ENCODE measurements at regions not wholly inside any gene's neighbourhood (a gene's known extent, or its start where the extent isn't known, plus 50 kb on each side); places are given as distances from the start of the nearest gene placed in this dataset.

- DNase-seq = no peak
Observed at GRCh38 chr2:216320852-216321251, 51.4 kb downstream of the MARCHF4 start.

DNA sequence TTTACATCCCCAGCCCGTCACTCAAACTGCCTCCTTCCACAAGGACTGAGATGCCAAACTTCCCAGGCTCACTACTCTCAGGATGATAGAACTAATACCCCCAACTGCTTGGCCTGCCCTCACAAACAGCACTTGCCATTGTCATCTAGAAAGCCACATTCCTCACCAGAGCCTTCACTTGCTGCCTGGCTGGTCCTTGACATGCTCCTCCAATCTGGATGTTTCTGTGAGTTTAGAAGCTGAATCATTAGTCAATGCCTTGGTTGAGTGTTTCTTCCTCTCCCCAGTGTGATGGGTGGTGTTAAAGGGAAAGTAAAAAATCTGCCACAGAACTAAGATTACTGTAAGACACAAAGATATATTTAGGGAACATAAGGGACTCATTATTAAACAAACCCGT lies 52.5 kb downstream of the MARCHF4 start:
- DNase-seq = no peak

DNA sequence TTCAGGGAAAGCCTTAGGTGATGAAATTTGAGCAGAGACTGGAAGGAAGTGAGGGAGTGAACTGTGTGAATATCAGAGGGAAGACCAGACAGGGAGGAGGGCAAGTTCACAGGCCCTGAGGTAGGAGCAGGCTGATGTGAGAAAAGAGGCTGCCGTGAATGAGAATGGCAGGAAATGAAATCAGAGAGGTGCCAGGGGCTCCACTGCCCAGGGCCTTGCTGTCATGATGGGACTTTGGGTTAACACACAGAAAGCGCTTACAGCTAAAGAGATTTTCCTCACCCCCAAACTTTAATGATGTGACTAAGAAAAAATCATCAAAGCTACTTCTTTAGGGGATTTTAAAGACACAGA lies 53.8 kb downstream of the MARCHF4 start:
- DNase-seq = no peak

GRCh38 chr2:216317831-216318520 lies 54.3 kb downstream of the MARCHF4 start:
- DNase-seq = no peak

DNA sequence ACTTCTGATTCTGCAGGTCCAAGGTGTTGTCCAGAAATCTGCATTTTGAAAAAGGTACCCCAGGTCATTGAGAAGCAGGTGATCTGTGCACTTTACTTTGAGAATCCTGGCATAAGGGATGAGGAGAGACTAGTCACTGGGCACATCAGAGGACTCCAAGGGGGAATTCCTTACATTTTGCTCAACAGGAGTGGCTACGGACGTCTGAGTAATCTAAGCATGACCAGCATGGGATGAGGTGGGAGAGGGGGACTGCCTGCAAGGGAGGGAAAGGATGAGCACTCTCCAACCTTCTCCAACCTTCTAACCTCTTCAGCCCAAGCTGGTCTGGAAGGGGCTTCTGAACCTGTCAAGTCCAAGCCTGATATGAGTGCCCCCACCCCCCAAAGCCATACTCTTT lies 55.5 kb downstream of the MARCHF4 start:
- DNase-seq = no peak

DNA sequence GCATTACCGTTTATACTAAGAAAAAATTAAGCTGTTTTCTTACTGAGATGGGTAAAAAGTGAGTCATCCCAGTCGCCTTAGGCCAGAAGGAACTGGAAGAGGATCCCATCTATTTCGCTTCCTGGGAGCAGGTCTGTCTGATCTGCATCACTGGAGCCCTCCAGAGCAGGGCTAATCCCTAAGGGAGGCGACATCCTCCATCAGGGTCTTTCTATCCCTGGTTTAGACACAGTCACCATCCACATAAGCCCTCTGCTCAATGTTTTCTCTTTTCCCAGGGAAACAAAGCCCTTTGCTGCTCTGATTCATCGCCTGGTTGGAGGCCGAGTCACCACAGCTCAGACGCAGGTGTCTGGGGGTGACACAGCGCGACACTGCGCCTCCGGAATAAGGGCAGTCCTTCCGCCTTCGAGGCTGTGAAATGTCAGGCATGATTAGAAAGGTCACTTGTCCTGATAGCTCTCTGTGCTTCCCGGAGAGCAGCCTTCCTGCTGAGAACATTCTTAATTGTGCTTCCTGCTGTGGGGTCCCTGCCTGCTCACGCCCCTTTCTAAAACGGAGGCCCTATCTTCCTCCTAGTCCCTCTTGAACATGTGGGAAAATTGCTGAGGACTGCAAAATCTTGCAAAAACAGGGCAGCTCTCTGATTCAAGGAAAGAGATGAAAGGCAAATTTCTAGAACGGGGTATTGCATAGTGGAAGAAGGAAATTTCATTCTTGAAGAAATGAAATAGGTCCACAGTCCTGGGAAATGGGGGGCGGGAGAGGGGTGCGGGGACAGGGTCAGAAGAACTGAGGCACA lies 56.3 kb downstream of the MARCHF4 start:
- peak in 1 of 58 donors; percentile 11 for DNase-seq

GRCh38 chr2:216312441-216312840 lies 59.8 kb downstream of the MARCHF4 start:
- DNase-seq = no peak

GRCh38 chr2:216308576-216308975 lies 63.7 kb downstream of the MARCHF4 start:
- no peak for DNase-seq

GRCh38 chr2:216307496-216307895 lies 64.8 kb downstream of the MARCHF4 start:
- DNase-seq = no peak

DNA sequence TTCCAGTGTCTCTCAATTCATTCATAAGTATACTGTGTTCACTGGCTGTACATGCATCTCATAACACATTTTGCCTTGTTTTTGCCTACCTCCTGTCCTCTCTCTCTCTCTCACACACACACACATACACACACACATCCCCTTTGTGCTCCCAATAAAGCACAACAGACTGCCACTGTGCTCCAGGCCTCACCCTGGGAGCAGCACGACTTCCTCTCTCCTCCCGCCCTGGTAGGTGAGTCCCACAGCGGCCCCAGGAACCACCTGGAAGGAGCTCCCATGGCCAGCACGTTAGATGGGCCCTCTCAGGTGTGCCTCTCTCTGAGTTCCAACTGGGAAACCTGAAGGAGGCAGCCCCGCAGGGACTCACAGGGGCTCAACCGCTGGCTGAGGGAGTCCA lies 65.4 kb downstream of the MARCHF4 start:
- no peak for DNase-seq

DNA sequence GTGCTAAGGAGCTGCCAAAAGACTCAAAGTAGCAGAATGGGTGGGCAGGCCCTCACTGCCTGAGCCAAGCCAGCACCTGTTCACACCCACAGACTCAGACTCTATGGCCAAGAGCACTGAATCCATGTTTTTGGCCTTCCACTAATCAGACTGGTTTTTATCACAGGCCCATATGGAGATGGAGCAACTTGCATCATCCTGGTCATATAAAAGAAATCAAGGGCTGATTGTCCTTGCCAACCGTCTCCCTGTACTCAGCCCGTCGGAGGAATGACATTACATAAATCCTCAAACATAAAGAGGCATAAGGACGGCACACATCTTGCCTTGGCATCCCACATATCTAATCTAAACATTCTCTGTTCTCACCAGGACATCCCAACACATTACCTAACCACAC lies 66.7 kb downstream of the MARCHF4 start:
- DNase-seq = no peak

- DNase-seq = no peak
Observed at GRCh38 chr2:216302981-216303676, 69.2 kb downstream of the MARCHF4 start.

DNA sequence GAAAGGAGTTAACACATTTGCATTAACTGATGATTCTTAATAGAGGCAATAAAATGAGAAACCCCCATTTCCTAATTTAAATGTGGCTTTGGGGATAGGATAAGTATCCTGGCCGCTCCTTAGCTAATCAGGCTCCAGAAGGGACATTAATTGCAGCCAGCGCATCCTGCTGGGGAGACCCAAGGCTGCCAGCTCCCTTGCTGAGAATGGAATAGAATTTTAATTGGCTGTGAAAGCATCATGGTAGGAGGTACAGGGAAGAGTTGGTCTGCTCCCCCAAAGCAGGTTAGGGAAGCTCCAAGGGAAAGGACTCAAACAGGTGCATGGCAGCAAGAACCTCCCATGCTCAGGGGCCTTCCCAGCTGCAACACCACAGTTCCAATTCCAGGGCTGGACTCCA lies 71.4 kb downstream of the MARCHF4 start:
- no peak for DNase-seq

GRCh38 chr2:216299588-216299987 lies 72.7 kb downstream of the MARCHF4 start:
- no peak for DNase-seq

DNA sequence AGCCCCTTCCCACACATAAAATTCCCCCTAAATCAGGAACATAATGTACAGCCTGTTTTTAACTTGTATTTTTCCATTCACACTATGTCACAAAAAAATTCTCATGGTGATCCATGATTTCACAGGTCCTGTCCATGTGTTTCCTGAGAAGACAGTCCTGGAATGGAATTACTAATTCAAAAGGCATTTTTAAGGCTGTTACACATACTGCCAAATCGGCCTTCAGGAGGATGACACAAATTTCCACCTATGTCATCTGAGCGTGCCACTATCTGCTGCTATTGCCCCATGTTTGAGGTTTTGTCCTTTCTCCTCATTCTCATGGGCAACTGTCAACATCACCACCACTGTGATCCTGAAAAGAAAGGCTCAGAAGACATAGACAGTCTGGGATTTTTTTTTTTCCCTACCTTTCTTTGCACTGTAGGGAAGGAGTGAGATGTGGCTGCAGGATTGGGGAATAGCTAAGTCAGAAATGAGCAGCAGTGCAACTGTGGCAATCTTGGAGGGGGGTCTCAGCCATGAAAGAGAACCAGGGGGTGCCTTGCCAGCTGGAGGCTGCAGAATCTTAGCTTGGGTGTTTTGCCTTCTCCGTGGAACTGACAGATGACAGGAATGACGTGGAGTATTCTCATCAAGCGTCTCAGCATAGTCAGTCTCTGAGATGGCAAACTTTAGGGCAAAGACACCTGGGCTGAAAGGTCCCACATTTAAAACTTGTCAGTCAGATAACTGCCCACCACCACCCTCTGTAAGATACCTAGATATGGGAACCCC lies 73.4 kb downstream of the MARCHF4 start:
- DNase-seq = no peak

DNA sequence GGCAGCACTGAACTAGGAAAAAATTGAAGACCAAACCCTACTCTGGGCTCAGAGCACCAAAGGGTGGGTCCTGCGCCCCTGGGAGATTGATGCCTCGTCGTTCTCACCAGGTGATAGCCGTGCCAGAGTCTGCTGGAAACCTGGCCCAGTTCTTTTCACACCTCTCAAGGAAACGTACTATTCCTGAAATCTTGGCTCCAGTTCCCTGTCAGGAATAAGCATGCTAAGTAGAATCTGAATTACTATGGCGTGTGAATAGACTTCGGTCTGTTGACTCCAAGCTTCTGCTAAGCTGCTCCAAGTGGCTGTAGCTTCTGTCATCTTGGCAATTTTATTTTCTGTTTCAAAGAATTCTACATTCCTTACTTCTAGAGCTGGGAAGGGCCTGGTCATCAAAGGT lies 75.4 kb downstream of the MARCHF4 start:
- DNase-seq = no peak

DNA sequence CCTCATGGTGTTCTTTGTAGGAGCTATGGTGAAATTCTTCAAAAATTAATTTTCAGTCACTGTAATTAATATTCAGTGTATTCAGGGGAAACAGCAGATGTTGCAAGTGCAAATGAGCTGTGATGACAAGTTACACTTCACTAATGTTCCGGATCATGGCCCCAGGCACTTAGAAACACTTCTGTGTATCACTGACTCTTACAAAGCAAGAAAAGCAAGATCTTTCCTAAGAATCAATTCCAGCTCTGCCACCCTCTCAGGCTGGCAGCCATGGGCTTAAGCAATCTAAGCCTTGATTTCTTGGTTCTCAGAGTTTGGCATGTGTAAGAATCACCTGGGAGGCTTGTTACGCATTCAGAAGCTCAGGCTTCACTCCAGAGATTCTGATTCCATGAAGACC lies 78.0 kb downstream of the MARCHF4 start:
- no peak for DNase-seq

- DNase-seq = no peak
Observed at GRCh38 chr2:216293883-216294282, 78.4 kb downstream of the MARCHF4 start.

DNA sequence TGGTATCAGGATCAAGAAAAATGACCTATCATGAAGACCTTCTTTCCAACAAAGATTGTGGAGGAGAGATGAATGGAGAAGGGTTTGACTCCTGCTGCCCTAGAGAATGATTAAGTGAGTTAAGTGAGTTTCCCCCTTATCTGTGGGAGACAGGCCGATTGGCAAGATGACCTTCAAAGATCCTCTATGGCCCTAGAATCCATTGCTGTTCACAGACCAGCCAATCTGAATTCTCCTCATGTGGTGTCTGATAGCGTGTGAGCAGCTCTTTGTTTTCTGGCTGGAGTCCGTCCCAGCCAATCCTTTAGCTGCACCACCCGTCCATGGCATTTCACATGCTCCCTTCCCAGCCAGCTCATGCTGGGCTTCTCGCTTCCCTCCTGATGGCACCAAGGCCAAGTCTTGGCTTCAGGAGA lies 79.4 kb downstream of the MARCHF4 start:
- peak in 22 of 58 donors; percentile 5 to 54 (median 23) for DNase-seq

- no peak for DNase-seq
Observed at GRCh38 chr2:216292475-216292874, 79.8 kb downstream of the MARCHF4 start.

DNA sequence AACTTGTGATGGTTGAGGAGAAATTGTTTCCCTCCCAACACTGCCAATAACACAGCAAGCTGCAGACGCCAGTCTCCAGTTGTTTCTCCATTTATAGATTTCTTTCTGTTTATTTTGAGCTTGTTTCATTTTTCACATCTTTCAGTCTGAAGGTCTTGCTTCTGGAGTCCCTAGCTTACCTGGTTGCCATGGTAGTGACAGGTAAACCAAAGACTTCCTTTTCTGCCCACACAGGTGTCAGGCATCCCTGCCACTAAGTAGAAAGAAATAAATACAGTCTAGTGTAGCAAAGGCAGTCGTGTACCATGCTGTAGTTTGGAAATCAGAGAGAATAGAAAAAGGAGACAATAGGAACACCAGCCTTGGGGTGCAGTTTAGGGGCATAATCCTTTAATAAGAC lies 82.8 kb downstream of the MARCHF4 start:
- no peak for DNase-seq

GRCh38 chr2:216287251-216287650 lies 85.0 kb downstream of the MARCHF4 start:
- no peak for DNase-seq
